Ramos (cell line): ENCODE measurements at regions not wholly inside any gene's neighbourhood (a gene's known extent, or its start where the extent isn't known, plus 50 kb on each side); places are given as distances from the start of the nearest gene placed in this dataset.
"Not testable (repeated sequence)": the region's sequence is repeated elsewhere in the genome, so short reads cannot be mapped to it uniquely, and the experiment has no call there.

Experiments
- in situ Hi-C: fragments of 300-500 bp; cut with MboI; formaldehyde crosslinking; loops from one replicate; pipeline ENCODE4 v1.14.3; 2022; ENCODE audit warnings: low sequenced_read_pairs; ENCODE audit not compliant: unreplicated experiment

DNA sequence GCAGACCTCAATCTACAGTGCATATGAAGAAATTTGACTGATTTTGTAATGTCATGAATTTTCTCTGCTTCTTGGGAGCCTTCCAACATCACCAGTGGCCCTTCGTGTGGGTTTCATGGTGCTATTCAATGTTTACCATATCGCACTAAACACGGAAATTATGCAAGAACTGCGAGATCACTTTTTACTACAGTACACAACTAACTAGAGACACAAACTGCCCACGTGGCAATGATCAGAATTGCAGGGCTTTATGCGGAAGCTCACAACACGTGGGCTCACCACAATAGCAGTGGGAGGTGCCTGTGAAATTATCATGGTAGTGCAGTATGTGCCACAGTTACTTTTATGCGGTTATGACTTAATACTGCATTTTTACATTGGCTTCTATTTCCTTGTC is 449.7 kb upstream of the KLF6 start:
- in situ Hi-C loops = no loop called here

- in situ Hi-C loops = no loop called here
These were observed 446.4 kb upstream of the KLF6 start for GRCh38 chr10:4231439-4231838.

GRCh38 chr10:4230036-4230435 is 445.0 kb upstream of the KLF6 start:
- in situ Hi-C loops = no loop called here

DNA sequence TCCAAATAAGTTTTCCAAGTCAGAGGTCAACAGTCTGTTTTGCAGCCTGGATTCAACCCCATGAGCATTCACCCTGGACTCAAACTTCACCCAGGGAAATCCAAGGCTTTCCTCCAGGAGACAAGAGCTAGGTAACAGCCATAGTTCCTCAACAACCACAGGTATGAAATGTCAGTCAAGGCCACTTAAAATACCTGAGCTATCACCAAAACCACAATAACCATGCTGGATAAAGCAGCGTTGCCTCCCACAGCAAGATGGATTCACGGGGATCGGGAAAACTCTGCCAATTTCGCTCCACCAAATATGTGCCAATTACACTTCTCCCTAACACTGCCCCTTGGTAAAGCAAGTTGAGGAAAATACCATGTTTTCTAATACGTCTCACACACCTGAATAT is 444.1 kb upstream of the KLF6 start:
- in situ Hi-C loops = no loop called here

DNA sequence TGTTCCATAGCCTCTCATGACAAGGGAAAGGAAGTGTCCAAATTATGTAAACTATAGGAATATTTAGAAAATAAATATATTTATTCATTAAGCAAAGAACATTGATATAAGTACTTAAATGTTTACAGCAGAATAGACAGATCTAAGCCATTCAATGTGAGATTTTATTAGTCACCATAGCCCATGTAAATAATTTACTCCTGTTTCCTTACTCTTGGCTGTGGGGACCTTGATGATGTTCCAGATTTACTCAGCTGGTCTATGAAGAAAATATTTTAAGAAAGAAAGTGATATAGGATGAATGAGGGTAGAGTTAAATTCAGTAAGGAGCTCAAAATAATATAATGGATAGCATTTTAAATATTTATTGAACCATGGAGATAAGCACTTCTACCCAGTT is 442.6 kb upstream of the KLF6 start:
- in situ Hi-C loops = no loop called here

DNA sequence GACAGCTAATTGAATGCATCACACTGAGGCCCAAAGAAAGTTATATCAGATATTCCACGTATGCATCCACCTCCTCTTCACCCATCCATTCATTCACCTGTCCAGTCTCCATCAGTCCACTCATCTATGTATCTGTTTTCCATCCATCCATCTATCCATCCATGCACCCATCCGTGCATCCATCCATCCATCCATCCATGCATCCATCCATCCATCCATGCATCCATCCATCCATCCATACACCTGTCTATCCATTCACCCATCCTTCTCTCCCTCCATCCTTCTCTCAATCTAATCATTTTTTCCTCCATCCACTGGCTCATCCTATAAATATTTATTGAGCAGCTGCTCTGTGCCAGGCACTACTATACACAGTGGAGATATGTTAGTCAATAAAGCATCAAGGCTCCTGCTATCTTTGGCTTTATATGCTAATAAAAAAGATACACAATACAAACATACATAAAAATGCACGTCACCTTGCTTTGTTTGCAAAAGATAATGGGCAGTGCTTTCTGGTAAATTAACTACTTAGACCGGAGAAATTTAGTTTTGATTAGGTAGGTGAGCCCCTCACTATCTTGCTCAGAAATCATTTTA is 442.0 kb upstream of the KLF6 start:
- in situ Hi-C loops = no loop called here

DNA sequence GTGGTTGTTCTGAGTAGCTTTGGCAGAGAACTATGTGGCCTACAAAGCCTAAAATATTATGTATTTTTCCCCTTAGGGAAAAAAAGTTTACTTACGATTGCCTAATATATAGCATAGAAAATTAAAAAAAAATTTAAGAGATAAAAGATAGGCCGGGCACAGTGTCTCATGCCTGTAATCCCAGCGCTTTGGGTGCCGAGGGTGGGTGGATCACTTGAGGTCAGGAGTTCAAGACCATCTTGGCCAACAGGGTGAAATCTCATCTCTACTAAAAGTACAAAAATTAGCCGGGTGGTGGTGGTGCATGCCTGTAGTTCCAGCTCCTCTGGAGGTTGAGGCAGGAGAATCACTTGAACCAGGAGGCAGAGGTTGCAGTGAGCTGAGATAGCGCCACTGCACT is 439.2 kb upstream of the KLF6 start:
- in situ Hi-C loops = no loop called here

DNA sequence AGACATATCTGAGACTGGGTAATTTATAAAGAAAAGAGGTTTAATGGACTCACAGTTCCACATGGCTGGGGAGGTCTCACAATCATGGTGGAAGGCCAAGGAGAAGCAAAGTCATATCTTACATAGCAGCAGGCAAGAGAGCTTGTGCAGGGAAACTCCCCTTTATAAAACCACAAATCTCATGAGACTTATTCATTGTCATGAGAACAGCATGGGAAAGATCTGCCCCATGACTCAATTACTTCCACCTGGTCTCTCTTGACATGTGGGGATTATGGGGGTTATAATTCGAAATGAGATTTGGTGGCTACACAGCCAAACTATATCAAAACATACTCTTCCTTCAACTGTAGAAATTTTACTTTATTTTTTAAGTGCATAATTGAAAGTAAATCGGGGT is 436.3 kb upstream of the KLF6 start:
- in situ Hi-C loops = not testable (repeated sequence)

DNA sequence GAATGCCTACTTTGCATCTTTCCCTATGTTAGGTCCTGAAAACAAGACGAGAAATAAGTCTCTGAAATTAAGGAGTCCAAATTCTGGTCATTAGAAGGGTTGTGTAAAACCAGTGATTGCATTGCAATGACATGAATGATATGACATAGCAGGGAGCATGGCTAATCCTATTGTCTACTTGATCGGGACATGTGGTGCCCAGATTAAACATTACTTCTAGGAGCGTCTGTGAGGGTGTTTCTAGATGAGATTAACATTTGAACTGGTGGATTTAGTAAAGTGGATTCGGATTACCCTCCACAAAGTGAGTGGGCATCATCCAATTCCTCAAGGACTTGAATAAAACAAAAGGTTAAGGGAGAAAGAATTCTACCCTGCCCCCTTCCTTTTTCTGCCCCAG is 434.9 kb upstream of the KLF6 start:
- in situ Hi-C loops = no loop called here

DNA sequence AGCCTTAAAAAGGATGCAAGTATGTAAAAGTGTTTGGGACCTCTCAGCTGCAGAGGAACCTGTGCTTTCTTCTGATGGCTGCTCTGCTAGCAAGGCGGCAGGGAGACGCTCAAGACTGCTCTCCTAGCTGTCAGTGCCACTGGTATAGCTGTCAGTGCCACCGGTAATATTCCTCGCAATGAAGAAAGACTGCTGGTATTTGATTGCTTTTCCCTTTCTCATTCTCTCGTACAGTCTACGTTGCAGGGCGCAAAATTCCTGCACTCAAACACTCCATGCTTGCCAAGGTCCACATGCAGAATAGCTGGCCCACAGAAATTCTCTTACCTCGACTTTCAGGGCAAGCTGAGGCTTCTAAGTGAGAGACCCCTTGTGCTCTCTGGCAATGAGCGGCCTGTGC is 432.6 kb upstream of the KLF6 start:
- in situ Hi-C loops = no loop called here

DNA sequence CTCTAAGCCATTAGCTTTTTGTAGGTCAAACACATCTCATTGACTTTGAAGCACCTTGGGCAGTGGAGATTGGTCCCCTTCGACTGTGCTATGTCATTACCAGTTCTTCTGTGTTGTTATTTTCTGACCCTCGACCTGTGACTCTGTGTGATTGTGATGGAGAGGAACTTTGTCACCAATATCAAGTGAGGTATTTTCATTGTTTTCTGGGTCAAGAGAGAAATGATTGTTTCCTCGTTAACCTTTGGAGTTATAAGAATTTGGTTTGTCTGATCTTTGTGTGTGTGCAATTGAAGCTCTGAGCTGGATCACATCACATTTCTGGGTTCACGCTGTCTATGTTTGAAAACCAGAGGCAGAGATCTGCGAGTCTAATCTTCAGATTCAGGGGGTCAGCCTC is 432.2 kb upstream of the KLF6 start:
- in situ Hi-C loops = no loop called here

GRCh38 chr10:4216726-4217125 is 431.7 kb upstream of the KLF6 start:
- in situ Hi-C loops = no loop called here

- in situ Hi-C loops = no loop called here
These were observed 431.1 kb upstream of the KLF6 start for GRCh38 chr10:4215963-4216575.

GRCh38 chr10:4215485-4215884 is 430.5 kb upstream of the KLF6 start:
- in situ Hi-C loops = no loop called here

DNA sequence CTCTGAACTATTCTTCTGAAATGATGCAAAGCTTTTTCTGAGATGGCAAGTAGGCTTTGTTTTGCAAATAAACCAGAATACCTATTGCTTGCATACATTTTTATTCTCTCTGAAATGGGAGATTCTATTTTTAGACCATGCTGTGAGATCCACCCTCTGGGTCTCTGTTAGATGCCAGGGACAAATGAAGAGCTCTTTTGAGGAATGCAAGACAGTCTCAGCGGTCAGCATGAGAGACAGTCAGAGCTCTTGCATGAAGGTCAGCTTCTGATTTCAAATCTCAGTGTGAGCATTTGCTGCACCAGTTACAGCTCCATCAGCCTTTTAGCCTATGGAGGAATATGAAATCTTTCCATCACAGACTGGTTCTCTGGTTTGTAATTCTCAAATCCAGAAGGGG is 429.9 kb upstream of the KLF6 start:
- in situ Hi-C loops = no loop called here

DNA sequence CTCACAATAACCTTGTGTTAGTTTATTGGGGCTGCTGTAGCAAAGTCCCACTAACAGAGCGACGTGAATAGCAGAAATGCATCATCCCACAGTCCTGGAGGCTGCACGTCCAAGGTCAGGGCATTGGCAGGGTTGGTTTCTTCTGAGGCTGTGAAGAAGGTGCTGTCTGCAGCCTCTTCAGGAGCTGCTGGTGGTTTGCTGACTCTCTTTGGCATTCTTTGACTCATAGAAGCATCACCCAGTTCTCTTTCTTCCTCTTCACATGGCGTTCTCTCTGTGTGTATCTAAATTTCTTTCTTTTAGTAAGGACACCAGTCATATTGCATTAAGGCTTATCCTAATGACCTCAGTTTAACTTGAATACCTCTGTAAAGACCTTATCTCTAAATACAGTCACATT is 428.4 kb upstream of the KLF6 start:
- in situ Hi-C loops = no loop called here

DNA sequence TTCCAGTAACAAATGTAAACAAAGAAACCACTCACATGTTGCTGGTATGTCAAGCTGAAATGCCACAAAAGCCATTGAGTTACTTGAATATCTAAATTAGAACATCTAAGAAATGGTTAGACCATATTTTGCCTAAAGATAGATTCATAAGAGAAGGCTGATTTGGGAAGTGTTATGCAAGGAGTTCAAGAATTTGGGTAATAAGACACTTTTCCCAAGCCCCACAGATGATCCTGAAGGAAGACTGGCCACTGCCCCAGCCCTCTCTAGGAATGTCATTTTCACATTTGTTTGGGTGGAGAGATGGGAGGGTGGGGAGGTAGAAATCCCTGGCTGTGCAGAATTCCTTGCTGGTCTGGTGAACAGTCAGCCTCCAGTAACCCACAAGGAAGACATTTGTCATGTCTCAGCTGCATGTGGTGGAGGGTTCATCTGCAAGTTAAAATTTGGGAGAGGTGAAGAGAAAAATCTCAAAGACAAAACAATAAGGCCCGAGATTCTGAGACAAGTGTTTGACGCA is 427.2 kb upstream of the KLF6 start:
- in situ Hi-C loops = no loop called here

DNA sequence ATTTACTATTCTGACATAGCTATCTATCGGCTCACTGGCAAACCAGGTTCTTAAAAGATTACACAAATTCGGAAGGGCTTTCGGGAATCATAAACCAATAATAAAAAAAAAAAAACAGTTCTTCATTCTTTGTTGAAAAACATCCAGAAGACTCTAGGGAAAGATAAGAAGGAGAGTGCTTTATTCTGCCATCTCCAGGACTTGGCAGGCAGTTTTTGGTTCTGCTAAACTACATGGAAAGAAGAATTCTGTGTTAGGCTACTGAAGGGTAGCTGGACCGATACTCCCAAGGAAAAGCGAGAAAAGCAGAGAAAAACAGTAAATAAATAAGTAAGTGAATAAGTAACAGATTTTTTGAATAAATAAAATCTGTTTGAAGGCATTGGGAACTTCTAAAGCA is 423.5 kb upstream of the KLF6 start:
- in situ Hi-C loops = no loop called here

- in situ Hi-C loops = no loop called here
These were observed 420.1 kb upstream of the KLF6 start for GRCh38 chr10:4205113-4205512.

DNA sequence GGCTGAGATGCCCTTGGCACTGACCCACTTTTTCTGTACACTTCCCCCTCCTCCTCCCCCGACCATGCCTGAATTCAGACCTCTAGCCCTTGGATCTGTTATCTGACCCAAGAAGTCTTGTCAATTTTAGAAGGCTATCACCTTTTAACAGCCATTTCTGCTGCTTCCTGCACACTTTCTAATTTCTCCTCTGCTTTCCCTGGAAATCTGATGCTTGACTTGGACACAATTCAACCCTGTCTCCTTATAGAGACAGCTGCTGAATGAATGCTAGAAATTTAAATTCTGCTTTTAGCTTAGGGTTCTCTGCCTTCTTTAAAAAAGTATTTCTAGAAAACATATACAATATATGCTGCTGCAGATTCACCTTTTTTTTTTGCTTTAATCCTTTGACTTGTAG is 417.9 kb upstream of the KLF6 start:
- in situ Hi-C loops = no loop called here

GRCh38 chr10:4201866-4202825 is 417.1 kb upstream of the KLF6 start:
- in situ Hi-C loops = no loop called here
